DND-41 (cell line): ENCODE measurements at regions not wholly inside any gene's neighbourhood (a gene's known extent, or its start where the extent isn't known, plus 50 kb on each side); places are given as distances from the start of the nearest gene placed in this dataset.

Experiments
- ATAC-seq: fragments of 200-7000 bp; cut with Tn5 transposase; 3 replicates; pipeline ENCODE4 v1.9.1; 2021; ENCODE audit warnings: low read depth; ENCODE audit not compliant: insufficient read depth
- DNase-seq: peaks from one replicate; pipeline ENCODE4 v3.0.0-alpha.2; 2020
- H2AFZ ChIP-seq: 2 replicates; pipeline ENCODE4 v1.6.0; 2012; ENCODE audit warnings: low read depth, low read length
- H3K27ac ChIP-seq: 2 replicates; pipeline ENCODE4 v1.5.1; 2012; ENCODE audit warnings: low read length, inconsistent platforms
- H3K27me3 ChIP-seq: fragments of 200-600 bp; sonication (generic); 2 replicates; pipeline ENCODE4 v1.6.0; 2012; ENCODE audit warnings: low read length, mild to moderate bottlenecking, inconsistent platforms; ENCODE audit not compliant: insufficient read depth, poor library complexity
- H3K36me3 ChIP-seq: 2 replicates; pipeline ENCODE4 v1.5.1; 2012; ENCODE audit warnings: low read length, inconsistent platforms; ENCODE audit not compliant: insufficient read depth
- H3K4me1 ChIP-seq: 2 replicates; pipeline ENCODE4 v1.5.1; 2012; ENCODE audit warnings: mild to moderate bottlenecking, low read length; ENCODE audit not compliant: insufficient read depth
- H3K4me2 ChIP-seq: 2 replicates; pipeline ENCODE4 v1.6.0; 2012; ENCODE audit warnings: mild to moderate bottlenecking, moderate library complexity, low read length, inconsistent platforms; ENCODE audit not compliant: insufficient read depth
- H3K4me3 ChIP-seq, 2 experiments: fragments of 200-600 bp in 1 of 2; shearing (Covaris generic) in 1 of 2; 2 replicates each; pipeline ENCODE4 v1.5.1; 2012 to 2016; ENCODE audit warnings: inconsistent platforms in 2 of 2, low read length in 2 of 2, mild to moderate bottlenecking in 2 of 2, low read depth in 1 of 2, moderate library complexity in 1 of 2
- H3K79me2 ChIP-seq: 2 replicates; pipeline ENCODE4 v1.6.0; 2012; ENCODE audit warnings: low read length, inconsistent platforms; ENCODE audit not compliant: insufficient read depth
- H3K9ac ChIP-seq: 2 replicates; pipeline ENCODE4 v1.6.0; 2012; ENCODE audit warnings: low read depth, mild to moderate bottlenecking, inconsistent platforms, low read length, moderate library complexity
- H3K9me3 ChIP-seq: 2 replicates; pipeline ENCODE4 v1.5.1; 2012; ENCODE audit warnings: low read length, moderate library complexity, mild to moderate bottlenecking, inconsistent platforms; ENCODE audit not compliant: insufficient read depth, severe bottlenecking
- H4K20me1 ChIP-seq: 2 replicates; pipeline ENCODE4 v1.6.0; 2012; ENCODE audit warnings: low read length; ENCODE audit not compliant: insufficient read depth
- EZH2 ChIP-seq: IDR thresholded peaks from 3 replicates; pipeline ENCODE4 v1.6.1; 2012; ENCODE audit warnings: borderline replicate concordance, low read depth, mild to moderate bottlenecking, moderate library complexity, low read length, inconsistent platforms; ENCODE audit not compliant: severe bottlenecking
- TF ChIP-seq, protein P1 (sequence below): IDR thresholded peaks from 2 replicates; pipeline ENCODE4 v1.5.1; 2012; ENCODE audit warnings: borderline replicate concordance, low read length, moderate library complexity, mild to moderate bottlenecking; ENCODE audit not compliant: poor library complexity, severe bottlenecking; ENCODE audit errors: extremely low read depth

DNA sequence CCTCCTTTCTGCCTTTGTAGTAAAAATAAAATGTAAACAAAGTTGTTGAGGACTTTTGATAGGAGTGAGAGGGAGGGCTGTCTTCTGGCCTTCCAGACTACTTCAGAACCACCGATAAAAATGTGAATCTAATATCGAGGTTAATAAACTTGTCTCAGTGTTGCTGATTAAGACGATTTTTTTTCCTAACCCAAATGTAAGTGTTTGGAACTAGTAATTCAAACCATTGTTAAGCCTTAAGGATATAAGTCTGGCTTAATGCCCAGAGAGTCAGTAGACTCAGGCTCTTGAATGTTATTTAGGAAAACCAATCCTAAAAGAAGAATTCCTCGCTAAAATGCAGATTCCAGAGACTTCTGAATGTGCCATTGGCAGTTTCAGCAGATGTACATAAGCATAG is 356.9 kb downstream of the SIPA1L2 start:
- H3K9me3 ChIP-seq: no peaks in the 10 kb centered on the region
- no peak overlapping the region for H3K4me3 ChIP-seq
- no peak for ATAC-seq
- TF ChIP-seq, protein P1, sequence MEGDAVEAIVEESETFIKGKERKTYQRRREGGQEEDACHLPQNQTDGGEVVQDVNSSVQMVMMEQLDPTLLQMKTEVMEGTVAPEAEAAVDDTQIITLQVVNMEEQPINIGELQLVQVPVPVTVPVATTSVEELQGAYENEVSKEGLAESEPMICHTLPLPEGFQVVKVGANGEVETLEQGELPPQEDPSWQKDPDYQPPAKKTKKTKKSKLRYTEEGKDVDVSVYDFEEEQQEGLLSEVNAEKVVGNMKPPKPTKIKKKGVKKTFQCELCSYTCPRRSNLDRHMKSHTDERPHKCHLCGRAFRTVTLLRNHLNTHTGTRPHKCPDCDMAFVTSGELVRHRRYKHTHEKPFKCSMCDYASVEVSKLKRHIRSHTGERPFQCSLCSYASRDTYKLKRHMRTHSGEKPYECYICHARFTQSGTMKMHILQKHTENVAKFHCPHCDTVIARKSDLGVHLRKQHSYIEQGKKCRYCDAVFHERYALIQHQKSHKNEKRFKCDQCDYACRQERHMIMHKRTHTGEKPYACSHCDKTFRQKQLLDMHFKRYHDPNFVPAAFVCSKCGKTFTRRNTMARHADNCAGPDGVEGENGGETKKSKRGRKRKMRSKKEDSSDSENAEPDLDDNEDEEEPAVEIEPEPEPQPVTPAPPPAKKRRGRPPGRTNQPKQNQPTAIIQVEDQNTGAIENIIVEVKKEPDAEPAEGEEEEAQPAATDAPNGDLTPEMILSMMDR: no peak
- TF ChIP-seq EZH2: no peak
- H3K36me3 ChIP-seq: no peaks in the 10 kb centered on the region
- no peaks in the 10 kb centered on the region for H4K20me1 ChIP-seq
- no peak for DNase-seq
- H3K9ac ChIP-seq: no peak overlapping the region
- no peaks in the 10 kb centered on the region for H3K4me1 ChIP-seq
- peaks cover 6% of the 10 kb centered on the region for H3K27me3 ChIP-seq
- no peak overlapping the region for H2AFZ ChIP-seq
- no peak overlapping the region for H3K4me2 ChIP-seq
- H3K79me2 ChIP-seq: no peaks in the 10 kb centered on the region
- H3K27ac ChIP-seq: no peak overlapping the region

- Histone ChIP-seq H3K9ac (no peak overlapping the region), H3K4me2 (no peak overlapping the region), H3K79me2 (no peaks in the 10 kb centered on the region), H3K4me3 (no peak overlapping the region), H3K27ac (no peak overlapping the region), H3K27me3 (peaks cover 9% of the 10 kb centered on the region), H3K4me1 (no peaks in the 10 kb centered on the region), H3K36me3 (no peaks in the 10 kb centered on the region), H2AFZ (no peak overlapping the region), H3K9me3 (no peaks in the 10 kb centered on the region), H4K20me1 (no peaks in the 10 kb centered on the region)
- TF ChIP-seq, protein P1: no peak
- no peak for TF ChIP-seq EZH2
- DNase-seq (no peak), ATAC-seq (no peak)
These were observed 357.8 kb downstream of the SIPA1L2 start for GRCh38 chr1:232271991-232272589.

GRCh38 chr1:232271299-232271698 is 358.6 kb downstream of the SIPA1L2 start:
- H3K27ac ChIP-seq: no peak overlapping the region
- no peak for ATAC-seq
- H3K36me3 ChIP-seq: no peaks in the 10 kb centered on the region
- no peaks in the 10 kb centered on the region for H4K20me1 ChIP-seq
- peaks cover 9% of the 10 kb centered on the region for H3K27me3 ChIP-seq
- no peak overlapping the region for H2AFZ ChIP-seq
- H3K9ac ChIP-seq: no peak overlapping the region
- no peak overlapping the region for H3K4me3 ChIP-seq
- no peaks in the 10 kb centered on the region for H3K79me2 ChIP-seq
- H3K4me1 ChIP-seq: no peaks in the 10 kb centered on the region
- DNase-seq: no peak
- H3K4me2 ChIP-seq: no peak overlapping the region
- no peaks in the 10 kb centered on the region for H3K9me3 ChIP-seq
- TF ChIP-seq, protein P1: no peak
- no peak for TF ChIP-seq EZH2
